Panc1 (cell line): ENCODE measurements at regions not wholly inside any gene's neighbourhood (a gene's known extent, or its start where the extent isn't known, plus 50 kb on each side); places are given as distances from the start of the nearest gene placed in this dataset.
A peak's percentile ranks its signal among the peaks of the same experiment; 100 is the strongest.

Experiments used
- ATAC-seq: fragments of 200-7000 bp; cut with Tn5 transposase; 2 replicates; pipeline ENCODE4 v1.9.1; 2020; ENCODE audit warnings: mild to moderate bottlenecking, moderate library complexity
- BruUV-seq: library from RNA; stranded (reverse); fragments of 400-500 nt; replicated peaks from 2 replicates; lab custom pipeline; 2021; lab: Mats Ljungman, UMichigan
- CTCF ChIA-PET: fragments of 300-600 bp; sonication (Branson Sonifier 250); formaldehyde crosslinking; loops from one replicate; lab custom pipeline; 2022; ENCODE audit warnings: antibody characterized with exemption; lab: Charles Lee
- POLR2A ChIA-PET: fragments of 300-600 bp; sonication (Branson Sonifier 250); formaldehyde crosslinking; loops from one replicate; lab custom pipeline; 2022; ENCODE audit warnings: antibody characterized with exemption; lab: Charles Lee
- DNase-seq: peaks from one replicate; pipeline ENCODE4 v3.0.0-alpha.2; 2010; ENCODE audit warnings: low read depth, low spot score
- H3K27ac ChIP-seq: 2 replicates; pipeline ENCODE4 v1.5.1; 2011; ENCODE audit warnings: mild to moderate bottlenecking, low read length, inconsistent platforms
- H3K27me3 ChIP-seq: fragments of 200-500 bp; sonication (Bioruptor generic); 2 replicates; pipeline ENCODE4 v1.6.0; 2014; ENCODE audit warnings: low read length, inconsistent platforms; ENCODE audit not compliant: control insufficient read depth, insufficient read depth
- H3K36me3 ChIP-seq: fragments of 200-500 bp; sonication (Bioruptor generic); 2 replicates; pipeline ENCODE4 v1.5.1; 2014; ENCODE audit warnings: inconsistent platforms, mild to moderate bottlenecking, low read length, moderate library complexity; ENCODE audit not compliant: control insufficient read depth, insufficient read depth
- H3K4me1 ChIP-seq: 2 replicates; pipeline ENCODE4 v1.5.1; 2011; ENCODE audit warnings: inconsistent platforms, mild to moderate bottlenecking, low read length, moderate library complexity; ENCODE audit not compliant: control insufficient read depth, insufficient read depth
- H3K4me3 ChIP-seq, 2 experiments: 2 replicates each; pipeline ENCODE4 v1.5.1; 2011 to 2012; ENCODE audit warnings: low read depth in 2 of 2, low read length in 2 of 2, mild to moderate bottlenecking in 2 of 2, inconsistent platforms in 1 of 2, moderate library complexity in 1 of 2
- H3K9me3 ChIP-seq: fragments of 200-500 bp; sonication (Bioruptor generic); 2 replicates; pipeline ENCODE4 v1.5.1; 2014; ENCODE audit warnings: low read depth, mild to moderate bottlenecking, inconsistent platforms, low read length, moderate library complexity; ENCODE audit not compliant: control insufficient read depth, insufficient read depth
- POLR2AphosphoS5 ChIP-seq: IDR thresholded peaks from 2 replicates; pipeline ENCODE4 v1.6.1; 2012; ENCODE audit warnings: mild to moderate bottlenecking, low read depth, low read length, moderate library complexity
- SIN3A ChIP-seq: IDR thresholded peaks from 2 replicates; pipeline ENCODE4 v1.6.1; 2012; ENCODE audit warnings: low read depth, mild to moderate bottlenecking, low read length, moderate library complexity, borderline replicate concordance; ENCODE audit not compliant: insufficient read depth
- TCF7L2 ChIP-seq: IDR thresholded peaks from 2 replicates; pipeline ENCODE4 v1.6.1; 2011; ENCODE audit warnings: mild to moderate bottlenecking, low read depth, low read length, inconsistent platforms
- in situ Hi-C: cut with HindIII; loops from 2 replicates; pipeline ENCODE4 v1.10.0; 2016; ENCODE audit warnings: low sequenced_read_pairs, low pct_unique_long_range_greater_than_20kb
- intact Hi-C: fragments of 100-400 bp; cut with micrococcal nuclease; formaldehyde crosslinking; loops from one replicate; pipeline ENCODE4 v1.10.0; 2022; ENCODE audit not compliant: unreplicated experiment
- TF ChIP-seq, protein P1 (sequence below): fragments of 450-650 bp; IDR thresholded peaks from 2 replicates; pipeline ENCODE4 v1.5.1; 2017; ENCODE audit warnings: mild to moderate bottlenecking
- TF ChIP-seq, protein P2 (sequence below), 2 experiments: IDR thresholded peaks; 2 replicates each; pipeline ENCODE4 v1.6.1; 2011 to 2012; ENCODE audit warnings: low read depth in 2 of 2, control low read depth in 1 of 2, low read length in 1 of 2, mild to moderate bottlenecking in 1 of 2, moderate library complexity in 1 of 2; ENCODE audit not compliant: insufficient read depth in 1 of 2

DNA sequence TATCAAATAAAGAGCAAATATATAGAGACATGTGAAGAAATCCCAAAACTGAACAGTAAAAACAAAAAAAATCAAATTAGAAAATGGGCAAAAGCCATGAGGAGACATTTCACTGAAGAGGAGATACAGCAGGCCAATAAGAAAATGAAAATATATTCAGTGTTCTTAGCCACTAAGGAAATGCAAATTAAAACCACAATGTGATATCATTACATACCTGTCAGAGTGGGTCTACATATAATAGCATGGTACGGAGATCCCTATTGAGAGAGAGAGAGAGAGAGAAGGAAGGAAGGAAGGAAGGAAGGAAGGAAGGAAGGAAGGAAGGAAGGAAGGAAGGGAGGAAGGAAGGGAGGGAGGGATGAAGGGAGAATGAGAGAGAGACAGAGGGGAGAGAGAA lies 707.0 kb upstream of the ACTRT1 start:
- DNase-seq (no peak), ATAC-seq (no peak)
- in situ Hi-C loops: no loop called here
- no peaks in the 10 kb centered on the region for H3K4me1 ChIP-seq
- TF ChIP-seq, protein P1, sequence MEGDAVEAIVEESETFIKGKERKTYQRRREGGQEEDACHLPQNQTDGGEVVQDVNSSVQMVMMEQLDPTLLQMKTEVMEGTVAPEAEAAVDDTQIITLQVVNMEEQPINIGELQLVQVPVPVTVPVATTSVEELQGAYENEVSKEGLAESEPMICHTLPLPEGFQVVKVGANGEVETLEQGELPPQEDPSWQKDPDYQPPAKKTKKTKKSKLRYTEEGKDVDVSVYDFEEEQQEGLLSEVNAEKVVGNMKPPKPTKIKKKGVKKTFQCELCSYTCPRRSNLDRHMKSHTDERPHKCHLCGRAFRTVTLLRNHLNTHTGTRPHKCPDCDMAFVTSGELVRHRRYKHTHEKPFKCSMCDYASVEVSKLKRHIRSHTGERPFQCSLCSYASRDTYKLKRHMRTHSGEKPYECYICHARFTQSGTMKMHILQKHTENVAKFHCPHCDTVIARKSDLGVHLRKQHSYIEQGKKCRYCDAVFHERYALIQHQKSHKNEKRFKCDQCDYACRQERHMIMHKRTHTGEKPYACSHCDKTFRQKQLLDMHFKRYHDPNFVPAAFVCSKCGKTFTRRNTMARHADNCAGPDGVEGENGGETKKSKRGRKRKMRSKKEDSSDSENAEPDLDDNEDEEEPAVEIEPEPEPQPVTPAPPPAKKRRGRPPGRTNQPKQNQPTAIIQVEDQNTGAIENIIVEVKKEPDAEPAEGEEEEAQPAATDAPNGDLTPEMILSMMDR: no peak
- TF ChIP-seq SIN3A: no peak
- no peak for TF ChIP-seq POLR2AphosphoS5
- no peak for TF ChIP-seq TCF7L2
- TF ChIP-seq, protein P2, sequence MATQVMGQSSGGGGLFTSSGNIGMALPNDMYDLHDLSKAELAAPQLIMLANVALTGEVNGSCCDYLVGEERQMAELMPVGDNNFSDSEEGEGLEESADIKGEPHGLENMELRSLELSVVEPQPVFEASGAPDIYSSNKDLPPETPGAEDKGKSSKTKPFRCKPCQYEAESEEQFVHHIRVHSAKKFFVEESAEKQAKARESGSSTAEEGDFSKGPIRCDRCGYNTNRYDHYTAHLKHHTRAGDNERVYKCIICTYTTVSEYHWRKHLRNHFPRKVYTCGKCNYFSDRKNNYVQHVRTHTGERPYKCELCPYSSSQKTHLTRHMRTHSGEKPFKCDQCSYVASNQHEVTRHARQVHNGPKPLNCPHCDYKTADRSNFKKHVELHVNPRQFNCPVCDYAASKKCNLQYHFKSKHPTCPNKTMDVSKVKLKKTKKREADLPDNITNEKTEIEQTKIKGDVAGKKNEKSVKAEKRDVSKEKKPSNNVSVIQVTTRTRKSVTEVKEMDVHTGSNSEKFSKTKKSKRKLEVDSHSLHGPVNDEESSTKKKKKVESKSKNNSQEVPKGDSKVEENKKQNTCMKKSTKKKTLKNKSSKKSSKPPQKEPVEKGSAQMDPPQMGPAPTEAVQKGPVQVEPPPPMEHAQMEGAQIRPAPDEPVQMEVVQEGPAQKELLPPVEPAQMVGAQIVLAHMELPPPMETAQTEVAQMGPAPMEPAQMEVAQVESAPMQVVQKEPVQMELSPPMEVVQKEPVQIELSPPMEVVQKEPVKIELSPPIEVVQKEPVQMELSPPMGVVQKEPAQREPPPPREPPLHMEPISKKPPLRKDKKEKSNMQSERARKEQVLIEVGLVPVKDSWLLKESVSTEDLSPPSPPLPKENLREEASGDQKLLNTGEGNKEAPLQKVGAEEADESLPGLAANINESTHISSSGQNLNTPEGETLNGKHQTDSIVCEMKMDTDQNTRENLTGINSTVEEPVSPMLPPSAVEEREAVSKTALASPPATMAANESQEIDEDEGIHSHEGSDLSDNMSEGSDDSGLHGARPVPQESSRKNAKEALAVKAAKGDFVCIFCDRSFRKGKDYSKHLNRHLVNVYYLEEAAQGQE (IDR thresholded peaks at IDR 0.05; ENCODE audit: insufficient read depth in 1 of 2, low read depth in 2 of 2, low read length in 1 of 2): no peak
- ChIA-PET CTCF (no interaction called here), POLR2A (no interaction called here)
- H3K27me3 ChIP-seq: no peaks in the 10 kb centered on the region
- no peak overlapping the region for H3K27ac ChIP-seq
- no peak overlapping the region for H3K4me3 ChIP-seq
- intact Hi-C loops: no loop called here
- H3K9me3 ChIP-seq: no peaks in the 10 kb centered on the region
- H3K36me3 ChIP-seq: no peaks in the 10 kb centered on the region
- no TSS peak for BruUV-seq

DNA sequence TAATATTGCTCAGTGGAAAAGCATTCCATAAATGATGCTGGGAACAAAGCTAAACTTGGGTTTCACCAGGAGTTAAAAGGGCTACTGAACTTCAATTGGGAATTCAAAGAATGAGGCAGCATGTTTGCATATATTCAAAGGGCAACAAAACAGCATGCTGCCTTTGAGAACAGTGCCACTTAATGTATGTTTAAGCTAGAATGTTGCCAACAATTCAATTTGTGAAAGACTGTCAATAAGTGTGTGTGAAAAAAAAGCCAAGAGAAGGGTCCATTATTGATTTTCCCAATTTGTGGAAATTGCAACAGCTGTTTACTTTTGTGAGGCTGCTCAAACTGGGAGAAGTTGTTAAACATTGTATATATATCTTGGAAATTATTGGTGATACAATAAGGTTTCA lies 701.9 kb upstream of the ACTRT1 start:
- ChIA-PET CTCF (no interaction called here), POLR2A (no interaction called here)
- intact Hi-C loops: no loop called here
- Histone ChIP-seq H3K9me3 (no peaks in the 10 kb centered on the region), H3K4me1 (no peaks in the 10 kb centered on the region), H3K27ac (no peak overlapping the region), H3K36me3 (no peaks in the 10 kb centered on the region), H3K27me3 (no peaks in the 10 kb centered on the region), H3K4me3 (no peak overlapping the region)
- ATAC-seq (no peak), DNase-seq (no peak)
- in situ Hi-C loops: no loop called here
- TF ChIP-seq TCF7L2 (peak; percentile 53), SIN3A (no peak), POLR2AphosphoS5 (no peak)
- TF ChIP-seq, protein P1: no peak
- TF ChIP-seq, protein P2 (IDR thresholded peaks at IDR 0.05; ENCODE audit: insufficient read depth in 1 of 2, low read depth in 2 of 2, low read length in 1 of 2): no peak
- BruUV-seq: no TSS peak
